ENCODE measurements at regions not wholly inside any gene's neighbourhood (a gene's known extent, or its start where the extent isn't known, plus 50 kb on each side); places are given as distances from the start of the nearest gene placed in this dataset.

DNA sequence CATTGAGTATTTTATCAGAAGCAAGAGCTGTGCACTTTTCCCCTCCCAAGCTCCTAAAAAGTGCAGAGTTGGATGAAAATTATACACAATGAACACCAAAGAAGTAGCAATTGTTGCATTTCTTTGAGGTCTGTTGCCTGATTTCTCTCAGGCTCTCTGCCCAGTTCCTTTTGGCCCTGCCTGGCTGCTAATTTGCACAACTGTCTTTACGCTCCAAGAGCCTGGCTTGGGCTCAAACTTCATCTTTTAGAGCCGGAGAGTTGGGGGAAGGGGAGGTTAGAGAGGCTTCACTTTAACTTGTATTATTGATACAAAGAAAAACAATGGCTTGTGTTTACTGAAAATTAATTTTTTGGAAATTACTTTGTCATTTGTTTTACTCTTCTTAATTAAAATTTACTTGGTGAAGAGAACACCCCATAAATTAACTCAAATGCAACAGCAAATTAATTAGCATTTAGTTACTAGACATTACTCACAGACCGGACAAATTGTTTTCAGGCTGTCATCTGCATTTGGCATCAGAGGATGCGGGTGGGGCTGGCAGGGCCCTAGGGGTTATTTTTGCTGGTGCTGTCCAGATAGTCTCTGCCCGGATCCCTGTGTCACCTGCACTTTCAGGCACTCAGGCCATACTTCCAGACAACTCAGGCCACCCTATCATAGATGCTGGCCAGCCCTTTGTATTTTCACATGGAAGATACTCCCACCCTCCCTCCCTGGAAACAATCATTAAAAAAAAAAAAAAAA lies 407.3 kb downstream of the NXPE2 start:
- H3K27me3 ChIP-seq (ENCODE audit: control insufficient read depth in 4 of 4, insufficient read depth in 4 of 4, low read length in 3 of 4), result peaks cover 0 to 8% (median 0%) of the 10 kb centered on the region in 4 donors
- DNase-seq (ENCODE audit: low spot score), result no peak
- H3K9me3 ChIP-seq (ENCODE audit: control insufficient read depth in 4 of 4, low read length in 3 of 4), result no peaks in the 10 kb centered on the region
- H3K4me1 ChIP-seq (ENCODE audit: control insufficient read depth in 4 of 4, insufficient read depth in 4 of 4, low read length in 3 of 4), result no peaks in the 10 kb centered on the region
- 73% methylated on average over 5 of the region's 5 CpGs for WGBS
- TF ChIP-seq YY1 (IDR thresholded peaks at IDR 0.05) (no peak), HNF4G (IDR thresholded peaks at IDR 0.05) (no peak)
- TF ChIP-seq, protein P1, sequence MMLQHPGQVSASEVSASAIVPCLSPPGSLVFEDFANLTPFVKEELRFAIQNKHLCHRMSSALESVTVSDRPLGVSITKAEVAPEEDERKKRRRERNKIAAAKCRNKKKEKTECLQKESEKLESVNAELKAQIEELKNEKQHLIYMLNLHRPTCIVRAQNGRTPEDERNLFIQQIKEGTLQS (IDR thresholded peaks at IDR 0.05), result no peak
- no peak overlapping the region for H3K27ac ChIP-seq (ENCODE audit: low read depth in 1 of 2, low read length in 2 of 2)
- no peak overlapping the region for H3K9ac ChIP-seq (ENCODE audit: low read depth in 1 of 2, low read length in 2 of 2)
- no peaks in the 10 kb centered on the region for H3K36me3 ChIP-seq (ENCODE audit: control insufficient read depth in 4 of 4, insufficient read depth in 3 of 4, low read depth in 1 of 4, low read length in 3 of 4)
- H3K4me3 ChIP-seq (ENCODE audit: low read depth in 1 of 3, low read length in 3 of 3), result no peak overlapping the region

DNA sequence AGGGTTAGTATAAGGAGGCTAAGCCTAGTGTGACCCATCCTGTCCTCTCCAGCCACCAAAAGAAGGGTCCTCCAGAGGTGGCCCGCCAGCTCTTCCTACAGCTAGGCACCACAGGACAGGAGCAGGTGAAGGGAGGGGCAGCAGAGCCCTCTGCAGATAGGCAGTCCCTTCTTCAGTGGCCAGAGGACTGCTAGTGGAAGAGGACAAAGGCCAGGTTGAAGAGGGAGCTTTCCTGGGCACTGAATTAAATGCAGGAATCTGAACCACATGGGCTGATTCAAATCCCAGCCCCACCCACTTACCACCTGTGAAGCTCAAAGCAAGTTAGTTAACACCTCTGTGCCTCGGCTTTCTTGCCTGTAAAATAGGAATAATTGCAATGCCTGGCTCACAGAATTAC lies 409.5 kb downstream of the NXPE2 start:
- no peak overlapping the region for H3K4me3 ChIP-seq (ENCODE audit: low read depth in 1 of 3, low read length in 3 of 3)
- H3K9me3 ChIP-seq (ENCODE audit: control insufficient read depth in 4 of 4, low read length in 3 of 4), result no peaks in the 10 kb centered on the region
- no peak for TF ChIP-seq EGR1 (IDR thresholded peaks at IDR 0.05; ENCODE audit: low read depth in 2 of 2)
- TF ChIP-seq, protein P2, sequence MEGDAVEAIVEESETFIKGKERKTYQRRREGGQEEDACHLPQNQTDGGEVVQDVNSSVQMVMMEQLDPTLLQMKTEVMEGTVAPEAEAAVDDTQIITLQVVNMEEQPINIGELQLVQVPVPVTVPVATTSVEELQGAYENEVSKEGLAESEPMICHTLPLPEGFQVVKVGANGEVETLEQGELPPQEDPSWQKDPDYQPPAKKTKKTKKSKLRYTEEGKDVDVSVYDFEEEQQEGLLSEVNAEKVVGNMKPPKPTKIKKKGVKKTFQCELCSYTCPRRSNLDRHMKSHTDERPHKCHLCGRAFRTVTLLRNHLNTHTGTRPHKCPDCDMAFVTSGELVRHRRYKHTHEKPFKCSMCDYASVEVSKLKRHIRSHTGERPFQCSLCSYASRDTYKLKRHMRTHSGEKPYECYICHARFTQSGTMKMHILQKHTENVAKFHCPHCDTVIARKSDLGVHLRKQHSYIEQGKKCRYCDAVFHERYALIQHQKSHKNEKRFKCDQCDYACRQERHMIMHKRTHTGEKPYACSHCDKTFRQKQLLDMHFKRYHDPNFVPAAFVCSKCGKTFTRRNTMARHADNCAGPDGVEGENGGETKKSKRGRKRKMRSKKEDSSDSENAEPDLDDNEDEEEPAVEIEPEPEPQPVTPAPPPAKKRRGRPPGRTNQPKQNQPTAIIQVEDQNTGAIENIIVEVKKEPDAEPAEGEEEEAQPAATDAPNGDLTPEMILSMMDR (IDR thresholded peaks at IDR 0.05; ENCODE audit: low read depth, low read length, missing input control), result no peak
- TF ChIP-seq, protein P3, sequence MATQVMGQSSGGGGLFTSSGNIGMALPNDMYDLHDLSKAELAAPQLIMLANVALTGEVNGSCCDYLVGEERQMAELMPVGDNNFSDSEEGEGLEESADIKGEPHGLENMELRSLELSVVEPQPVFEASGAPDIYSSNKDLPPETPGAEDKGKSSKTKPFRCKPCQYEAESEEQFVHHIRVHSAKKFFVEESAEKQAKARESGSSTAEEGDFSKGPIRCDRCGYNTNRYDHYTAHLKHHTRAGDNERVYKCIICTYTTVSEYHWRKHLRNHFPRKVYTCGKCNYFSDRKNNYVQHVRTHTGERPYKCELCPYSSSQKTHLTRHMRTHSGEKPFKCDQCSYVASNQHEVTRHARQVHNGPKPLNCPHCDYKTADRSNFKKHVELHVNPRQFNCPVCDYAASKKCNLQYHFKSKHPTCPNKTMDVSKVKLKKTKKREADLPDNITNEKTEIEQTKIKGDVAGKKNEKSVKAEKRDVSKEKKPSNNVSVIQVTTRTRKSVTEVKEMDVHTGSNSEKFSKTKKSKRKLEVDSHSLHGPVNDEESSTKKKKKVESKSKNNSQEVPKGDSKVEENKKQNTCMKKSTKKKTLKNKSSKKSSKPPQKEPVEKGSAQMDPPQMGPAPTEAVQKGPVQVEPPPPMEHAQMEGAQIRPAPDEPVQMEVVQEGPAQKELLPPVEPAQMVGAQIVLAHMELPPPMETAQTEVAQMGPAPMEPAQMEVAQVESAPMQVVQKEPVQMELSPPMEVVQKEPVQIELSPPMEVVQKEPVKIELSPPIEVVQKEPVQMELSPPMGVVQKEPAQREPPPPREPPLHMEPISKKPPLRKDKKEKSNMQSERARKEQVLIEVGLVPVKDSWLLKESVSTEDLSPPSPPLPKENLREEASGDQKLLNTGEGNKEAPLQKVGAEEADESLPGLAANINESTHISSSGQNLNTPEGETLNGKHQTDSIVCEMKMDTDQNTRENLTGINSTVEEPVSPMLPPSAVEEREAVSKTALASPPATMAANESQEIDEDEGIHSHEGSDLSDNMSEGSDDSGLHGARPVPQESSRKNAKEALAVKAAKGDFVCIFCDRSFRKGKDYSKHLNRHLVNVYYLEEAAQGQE (IDR thresholded peaks at IDR 0.05), result no peak
- TF ChIP-seq, protein P1 (IDR thresholded peaks at IDR 0.05), result no peak
- no peak for TF ChIP-seq HNF4A (conservative IDR thresholded peaks at IDR 0.05)
- TF ChIP-seq YY1 (IDR thresholded peaks at IDR 0.05), result no peak
- no peak for TF ChIP-seq SP1 (IDR thresholded peaks at IDR 0.05)
- TF ChIP-seq FOXA1 (IDR thresholded peaks at IDR 0.05), result no peak
- TF ChIP-seq JUND (IDR thresholded peaks at IDR 0.05), result no peak
- no peak for TF ChIP-seq TAF1 (conservative IDR thresholded peaks at IDR 0.05)
- TF ChIP-seq, protein P4, sequence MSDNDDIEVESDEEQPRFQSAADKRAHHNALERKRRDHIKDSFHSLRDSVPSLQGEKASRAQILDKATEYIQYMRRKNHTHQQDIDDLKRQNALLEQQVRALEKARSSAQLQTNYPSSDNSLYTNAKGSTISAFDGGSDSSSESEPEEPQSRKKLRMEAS (IDR thresholded peaks at IDR 0.05), result no peak
- no peak for TF ChIP-seq HNF4G (IDR thresholded peaks at IDR 0.05)
- TF ChIP-seq, protein P5, sequence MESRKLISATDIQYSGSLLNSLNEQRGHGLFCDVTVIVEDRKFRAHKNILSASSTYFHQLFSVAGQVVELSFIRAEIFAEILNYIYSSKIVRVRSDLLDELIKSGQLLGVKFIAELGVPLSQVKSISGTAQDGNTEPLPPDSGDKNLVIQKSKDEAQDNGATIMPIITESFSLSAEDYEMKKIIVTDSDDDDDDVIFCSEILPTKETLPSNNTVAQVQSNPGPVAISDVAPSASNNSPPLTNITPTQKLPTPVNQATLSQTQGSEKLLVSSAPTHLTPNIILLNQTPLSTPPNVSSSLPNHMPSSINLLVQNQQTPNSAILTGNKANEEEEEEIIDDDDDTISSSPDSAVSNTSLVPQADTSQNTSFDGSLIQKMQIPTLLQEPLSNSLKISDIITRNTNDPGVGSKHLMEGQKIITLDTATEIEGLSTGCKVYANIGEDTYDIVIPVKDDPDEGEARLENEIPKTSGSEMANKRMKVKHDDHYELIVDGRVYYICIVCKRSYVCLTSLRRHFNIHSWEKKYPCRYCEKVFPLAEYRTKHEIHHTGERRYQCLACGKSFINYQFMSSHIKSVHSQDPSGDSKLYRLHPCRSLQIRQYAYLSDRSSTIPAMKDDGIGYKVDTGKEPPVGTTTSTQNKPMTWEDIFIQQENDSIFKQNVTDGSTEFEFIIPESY (IDR thresholded peaks at IDR 0.05), result no peak
- no peak for TF ChIP-seq RAD21 (IDR thresholded peaks at IDR 0.05)
- no peak for TF ChIP-seq FOXA2 (IDR thresholded peaks at IDR 0.05)
- no peak for TF ChIP-seq NR2F2 (IDR thresholded peaks at IDR 0.05)
- TF ChIP-seq GABPA (IDR thresholded peaks at IDR 0.05 in 1 of 2, conservative IDR thresholded peaks at IDR 0.05 in 1 of 2), result no peak
- WGBS, result 65% methylated on average over 2 of the region's 2 CpGs
- no peak overlapping the region for H3K9ac ChIP-seq (ENCODE audit: low read depth in 1 of 2, low read length in 2 of 2)
- H3K27ac ChIP-seq (ENCODE audit: low read depth in 1 of 2, low read length in 2 of 2), result no peak overlapping the region
- DNase-seq (ENCODE audit: low spot score), result no peak
- H3K4me1 ChIP-seq (ENCODE audit: control insufficient read depth in 4 of 4, insufficient read depth in 4 of 4, low read length in 3 of 4), result no peaks in the 10 kb centered on the region
- no peaks in the 10 kb centered on the region for H3K36me3 ChIP-seq (ENCODE audit: control insufficient read depth in 4 of 4, insufficient read depth in 3 of 4, low read depth in 1 of 4, low read length in 3 of 4)
- H3K27me3 ChIP-seq (ENCODE audit: control insufficient read depth in 4 of 4, insufficient read depth in 4 of 4, low read length in 3 of 4), result peaks cover 0 to 4% (median 1%) of the 10 kb centered on the region in 4 donors
